ENCODE measurements at regions not wholly inside any gene's neighbourhood (a gene's known extent, or its start where the extent isn't known, plus 50 kb on each side); places are given as distances from the start of the nearest gene placed in this dataset.

- TF ChIP-seq, protein P1, sequence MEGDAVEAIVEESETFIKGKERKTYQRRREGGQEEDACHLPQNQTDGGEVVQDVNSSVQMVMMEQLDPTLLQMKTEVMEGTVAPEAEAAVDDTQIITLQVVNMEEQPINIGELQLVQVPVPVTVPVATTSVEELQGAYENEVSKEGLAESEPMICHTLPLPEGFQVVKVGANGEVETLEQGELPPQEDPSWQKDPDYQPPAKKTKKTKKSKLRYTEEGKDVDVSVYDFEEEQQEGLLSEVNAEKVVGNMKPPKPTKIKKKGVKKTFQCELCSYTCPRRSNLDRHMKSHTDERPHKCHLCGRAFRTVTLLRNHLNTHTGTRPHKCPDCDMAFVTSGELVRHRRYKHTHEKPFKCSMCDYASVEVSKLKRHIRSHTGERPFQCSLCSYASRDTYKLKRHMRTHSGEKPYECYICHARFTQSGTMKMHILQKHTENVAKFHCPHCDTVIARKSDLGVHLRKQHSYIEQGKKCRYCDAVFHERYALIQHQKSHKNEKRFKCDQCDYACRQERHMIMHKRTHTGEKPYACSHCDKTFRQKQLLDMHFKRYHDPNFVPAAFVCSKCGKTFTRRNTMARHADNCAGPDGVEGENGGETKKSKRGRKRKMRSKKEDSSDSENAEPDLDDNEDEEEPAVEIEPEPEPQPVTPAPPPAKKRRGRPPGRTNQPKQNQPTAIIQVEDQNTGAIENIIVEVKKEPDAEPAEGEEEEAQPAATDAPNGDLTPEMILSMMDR (IDR thresholded peaks at IDR 0.05), result no peak
- TF ChIP-seq POLR2A (IDR thresholded peaks at IDR 0.05), result no peak
Measured at GRCh38 chr5:73297430-73297829, 124.4 kb downstream of the TMEM174 start.
